ENCODE measurements at regions not wholly inside any gene's neighbourhood (a gene's known extent, or its start where the extent isn't known, plus 50 kb on each side); places are given as distances from the start of the nearest gene placed in this dataset.

- DNase-seq (ENCODE audit: extremely low read depth in 1 of 11, low read depth in 9 of 11, low spot score in 4 of 11) = no peak
These were observed 329.6 kb downstream of the PCDH20 start for GRCh38 chr13:61086087-61086486.

- DNase-seq (ENCODE audit: extremely low read depth in 1 of 11, low read depth in 9 of 11, low spot score in 4 of 11) = no peak
These were observed 330.7 kb downstream of the PCDH20 start for GRCh38 chr13:61084988-61085387.

- DNase-seq (ENCODE audit: extremely low read depth in 1 of 11, low read depth in 9 of 11, low spot score in 4 of 11) = peak in 1 of 11 donors; percentile 4
These were observed 336.5 kb downstream of the PCDH20 start for GRCh38 chr13:61078976-61079770.

GRCh38 chr13:61052175-61052574 is 363.5 kb downstream of the PCDH20 start:
- DNase-seq (ENCODE audit: extremely low read depth in 1 of 11, low read depth in 9 of 11, low spot score in 4 of 11) = no peak

- DNase-seq (ENCODE audit: extremely low read depth in 1 of 11, low read depth in 9 of 11, low spot score in 4 of 11) = no peak
These were observed 370.4 kb downstream of the PCDH20 start for GRCh38 chr13:61045251-61045650.

GRCh38 chr13:61040181-61040580 is 375.5 kb downstream of the PCDH20 start:
- DNase-seq (ENCODE audit: extremely low read depth in 1 of 11, low read depth in 9 of 11, low spot score in 4 of 11) = no peak

GRCh38 chr13:61039302-61039701 is 376.3 kb downstream of the PCDH20 start:
- DNase-seq (ENCODE audit: extremely low read depth in 1 of 11, low read depth in 9 of 11, low spot score in 4 of 11) = no peak

GRCh38 chr13:61036715-61037114 is 378.9 kb downstream of the PCDH20 start:
- no peak for DNase-seq (ENCODE audit: extremely low read depth in 1 of 11, low read depth in 9 of 11, low spot score in 4 of 11)

GRCh38 chr13:61030445-61030844 is 385.2 kb downstream of the PCDH20 start:
- DNase-seq (ENCODE audit: extremely low read depth in 1 of 11, low read depth in 9 of 11, low spot score in 4 of 11) = no peak

- DNase-seq (ENCODE audit: extremely low read depth in 1 of 11, low read depth in 9 of 11, low spot score in 4 of 11) = no peak
These were observed 386.6 kb downstream of the PCDH20 start for GRCh38 chr13:61029064-61029463.

- DNase-seq (ENCODE audit: extremely low read depth in 1 of 11, low read depth in 9 of 11, low spot score in 4 of 11) = no peak
These were observed 391.6 kb downstream of the PCDH20 start for GRCh38 chr13:61024046-61024445.

- no peak for DNase-seq (ENCODE audit: extremely low read depth in 1 of 11, low read depth in 9 of 11, low spot score in 4 of 11)
These were observed 393.8 kb downstream of the PCDH20 start for GRCh38 chr13:61021838-61022237.

GRCh38 chr13:61013796-61014195 is 401.9 kb downstream of the PCDH20 start:
- DNase-seq (ENCODE audit: extremely low read depth in 1 of 11, low read depth in 9 of 11, low spot score in 4 of 11) = no peak

GRCh38 chr13:61010358-61010757 is 405.3 kb downstream of the PCDH20 start:
- DNase-seq (ENCODE audit: extremely low read depth in 1 of 11, low read depth in 9 of 11, low spot score in 4 of 11) = no peak

GRCh38 chr13:61002686-61003085 is 413.0 kb downstream of the PCDH20 start:
- no peak for DNase-seq (ENCODE audit: extremely low read depth in 1 of 11, low read depth in 9 of 11, low spot score in 4 of 11)

- no peak for DNase-seq (ENCODE audit: extremely low read depth in 1 of 11, low read depth in 9 of 11, low spot score in 4 of 11)
These were observed 425.5 kb downstream of the PCDH20 start for GRCh38 chr13:60990032-60990733.

GRCh38 chr13:60986301-60986700 is 429.3 kb downstream of the PCDH20 start:
- DNase-seq (ENCODE audit: extremely low read depth in 1 of 11, low read depth in 9 of 11, low spot score in 4 of 11) = no peak

- DNase-seq (ENCODE audit: extremely low read depth in 1 of 11, low read depth in 9 of 11, low spot score in 4 of 11) = no peak
These were observed 434.2 kb downstream of the PCDH20 start for GRCh38 chr13:60981407-60981806.

- no peak for DNase-seq (ENCODE audit: extremely low read depth in 1 of 11, low read depth in 9 of 11, low spot score in 4 of 11)
These were observed 439.3 kb downstream of the PCDH20 start for GRCh38 chr13:60976367-60976766.

- no peak for DNase-seq (ENCODE audit: extremely low read depth in 1 of 11, low read depth in 9 of 11, low spot score in 4 of 11)
These were observed 441.4 kb downstream of the PCDH20 start for GRCh38 chr13:60974296-60974695.

GRCh38 chr13:60973529-60973928 is 442.1 kb downstream of the PCDH20 start:
- no peak for DNase-seq (ENCODE audit: extremely low read depth in 1 of 11, low read depth in 9 of 11, low spot score in 4 of 11)

Data from renal cortex interstitium (tissue), 11 donors.